ENCODE measurements at regions not wholly inside any gene's neighbourhood (a gene's known extent, or its start where the extent isn't known, plus 50 kb on each side); places are given as distances from the start of the nearest gene placed in this dataset.

GRCh38 chr9:567128-567746, 274.3 kb upstream of the DMRT1 start:
- TF ChIP-seq POLR2A (IDR thresholded peaks at IDR 0.05) (no peak), POLR2AphosphoS5 (IDR thresholded peaks at IDR 0.05) (no peak)
- TF ChIP-seq, protein P1, sequence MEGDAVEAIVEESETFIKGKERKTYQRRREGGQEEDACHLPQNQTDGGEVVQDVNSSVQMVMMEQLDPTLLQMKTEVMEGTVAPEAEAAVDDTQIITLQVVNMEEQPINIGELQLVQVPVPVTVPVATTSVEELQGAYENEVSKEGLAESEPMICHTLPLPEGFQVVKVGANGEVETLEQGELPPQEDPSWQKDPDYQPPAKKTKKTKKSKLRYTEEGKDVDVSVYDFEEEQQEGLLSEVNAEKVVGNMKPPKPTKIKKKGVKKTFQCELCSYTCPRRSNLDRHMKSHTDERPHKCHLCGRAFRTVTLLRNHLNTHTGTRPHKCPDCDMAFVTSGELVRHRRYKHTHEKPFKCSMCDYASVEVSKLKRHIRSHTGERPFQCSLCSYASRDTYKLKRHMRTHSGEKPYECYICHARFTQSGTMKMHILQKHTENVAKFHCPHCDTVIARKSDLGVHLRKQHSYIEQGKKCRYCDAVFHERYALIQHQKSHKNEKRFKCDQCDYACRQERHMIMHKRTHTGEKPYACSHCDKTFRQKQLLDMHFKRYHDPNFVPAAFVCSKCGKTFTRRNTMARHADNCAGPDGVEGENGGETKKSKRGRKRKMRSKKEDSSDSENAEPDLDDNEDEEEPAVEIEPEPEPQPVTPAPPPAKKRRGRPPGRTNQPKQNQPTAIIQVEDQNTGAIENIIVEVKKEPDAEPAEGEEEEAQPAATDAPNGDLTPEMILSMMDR (IDR thresholded peaks at IDR 0.05): no peak

Measured in prostate gland (tissue), 2 donors.